H1 (cell line): ENCODE measurements at regions not wholly inside any gene's neighbourhood (a gene's known extent, or its start where the extent isn't known, plus 50 kb on each side); places are given as distances from the start of the nearest gene placed in this dataset.

Source experiments
- CTCF ChIP-seq, 3 experiments: IDR thresholded peaks; 1 replicate in 2 of 3; 2 replicates in 1 of 3; pipeline versions ENCODE4 v1.5.1 to v1.6.1; 2011; ENCODE audit warnings: low read length in 3 of 3, mild to moderate bottlenecking in 3 of 3, inconsistent platforms in 2 of 3, low read depth in 1 of 3, moderate library complexity in 1 of 3; ENCODE audit not compliant: insufficient read depth in 1 of 3; ENCODE audit errors: control extremely low read depth in 1 of 3
- HDAC6 ChIP-seq: IDR thresholded peaks from one replicate; pipeline ENCODE4 v1.7.1; 2012; ENCODE audit warnings: low read depth, mild to moderate bottlenecking, inconsistent platforms, low read length, moderate library complexity
- TAF7 ChIP-seq: optimal IDR thresholded peaks from 2 replicates; pipeline ENCODE3; 2011; ENCODE audit warnings: low read depth, mild to moderate bottlenecking, inconsistent platforms, low read length, moderate library complexity, borderline replicate concordance

DNA sequence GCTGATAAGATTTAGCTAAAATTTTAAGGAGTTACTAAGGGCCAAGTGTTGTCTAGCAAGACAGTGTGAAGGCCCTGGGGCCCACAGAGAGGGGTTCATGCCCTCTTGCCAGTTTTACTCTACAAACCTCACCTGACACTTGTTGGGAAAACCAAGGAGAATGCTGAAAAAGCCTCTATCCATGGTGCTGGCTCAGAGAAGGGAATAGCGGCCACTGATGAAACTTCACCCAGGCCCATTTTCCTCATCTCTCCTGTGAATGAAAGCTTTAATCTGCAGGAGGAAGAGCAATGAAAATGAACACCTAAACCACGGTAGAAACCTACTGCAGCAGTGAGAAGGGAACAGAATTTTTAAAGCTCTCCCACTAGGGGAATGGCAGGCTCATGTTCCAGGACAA is 317.3 kb upstream of the CNR1 start:
- no peak for TF ChIP-seq TAF7
- TF ChIP-seq CTCF (IDR thresholded peaks at IDR 0.05; ENCODE audit: control extremely low read depth in 1 of 3, insufficient read depth in 1 of 3, low read depth in 1 of 3, low read length in 3 of 3): no peak
- no peak for TF ChIP-seq HDAC6
